Neural cell (in vitro differentiated cells): ENCODE measurements at regions not wholly inside any gene's neighbourhood (a gene's known extent, or its start where the extent isn't known, plus 50 kb on each side); places are given as distances from the start of the nearest gene placed in this dataset.

Experiments
- CTCF ChIP-seq: fragments of 450-650 bp; IDR thresholded peaks from 2 replicates; pipeline ENCODE4 v1.5.1; 2014; ENCODE audit warnings: antibody characterized with exemption, mild to moderate bottlenecking, moderate library complexity; ENCODE audit not compliant: poor library complexity, severe bottlenecking
- EP300 ChIP-seq: fragments of 450-650 bp; conservative IDR thresholded peaks from 2 replicates; pipeline ENCODE4 v1.6.1; 2014; ENCODE audit warnings: antibody characterized with exemption, mild to moderate bottlenecking, moderate library complexity; ENCODE audit not compliant: poor library complexity, severe bottlenecking
- EZH2 ChIP-seq: fragments of 200-600, 300-800 bp; shearing (Covaris generic), sonication (generic); IDR thresholded peaks from 2 replicates; pipeline ENCODE4 v1.6.1; 2014; ENCODE audit warnings: antibody characterized with exemption, low read length, borderline replicate concordance, mild to moderate bottlenecking; ENCODE audit not compliant: insufficient read depth, poor library complexity, severe bottlenecking
- POLR2AphosphoS5 ChIP-seq: IDR thresholded peaks from 2 replicates; pipeline ENCODE4 v1.6.1; 2012
- TAF1 ChIP-seq: IDR thresholded peaks from 2 replicates; pipeline ENCODE4 v1.6.1; 2012; ENCODE audit warnings: low read depth

GRCh38 chr12:77489331-77489970, 341.2 kb upstream of the NAV3 start:
- TF ChIP-seq POLR2AphosphoS5, result no peak
- TF ChIP-seq CTCF, result no peak
- no peak for TF ChIP-seq EP300
- no peak for TF ChIP-seq TAF1
- no peak for TF ChIP-seq EZH2
